Neural progenitor cell (in vitro differentiated cells): ENCODE measurements at regions not wholly inside any gene's neighbourhood (a gene's known extent, or its start where the extent isn't known, plus 50 kb on each side); places are given as distances from the start of the nearest gene placed in this dataset.
"Not testable (repeated sequence)": the region's sequence is repeated elsewhere in the genome, so short reads cannot be mapped to it uniquely, and the experiment has no call there.

Source experiments
- EZH2 ChIP-seq: fragments of 200-600 bp; sonication (generic); IDR thresholded peaks from 2 replicates; pipeline ENCODE4 v1.6.1; 2017; ENCODE audit warnings: antibody characterized with exemption, mild to moderate bottlenecking, moderate library complexity
- TF ChIP-seq, protein P1 (sequence below): fragments of 200-600 bp; sonication (generic); IDR thresholded peaks from 2 replicates; pipeline ENCODE4 v1.5.1; 2017; ENCODE audit warnings: antibody characterized with exemption, mild to moderate bottlenecking

DNA sequence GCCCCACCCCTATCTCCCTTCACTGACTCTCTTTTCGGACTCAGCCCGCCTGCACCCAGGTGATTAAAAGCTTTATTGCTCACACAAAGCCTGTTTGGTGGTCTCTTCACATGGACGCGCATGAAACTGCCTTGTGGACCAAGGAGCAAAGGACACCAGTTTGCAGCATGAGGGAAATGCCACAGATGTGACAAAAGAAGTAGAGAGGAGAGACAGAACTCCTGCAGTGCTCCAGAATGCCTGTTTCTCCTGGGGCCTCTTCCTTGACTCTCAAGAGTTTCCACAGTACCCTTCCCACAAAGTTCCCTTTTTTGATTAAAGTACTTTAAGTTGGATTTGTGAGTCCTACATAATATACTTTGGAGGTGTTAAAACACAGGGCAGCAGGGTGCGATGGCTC lies 65.1 kb upstream of the MAML3 start:
- not testable (repeated sequence) for TF ChIP-seq EZH2
- TF ChIP-seq, protein P1, sequence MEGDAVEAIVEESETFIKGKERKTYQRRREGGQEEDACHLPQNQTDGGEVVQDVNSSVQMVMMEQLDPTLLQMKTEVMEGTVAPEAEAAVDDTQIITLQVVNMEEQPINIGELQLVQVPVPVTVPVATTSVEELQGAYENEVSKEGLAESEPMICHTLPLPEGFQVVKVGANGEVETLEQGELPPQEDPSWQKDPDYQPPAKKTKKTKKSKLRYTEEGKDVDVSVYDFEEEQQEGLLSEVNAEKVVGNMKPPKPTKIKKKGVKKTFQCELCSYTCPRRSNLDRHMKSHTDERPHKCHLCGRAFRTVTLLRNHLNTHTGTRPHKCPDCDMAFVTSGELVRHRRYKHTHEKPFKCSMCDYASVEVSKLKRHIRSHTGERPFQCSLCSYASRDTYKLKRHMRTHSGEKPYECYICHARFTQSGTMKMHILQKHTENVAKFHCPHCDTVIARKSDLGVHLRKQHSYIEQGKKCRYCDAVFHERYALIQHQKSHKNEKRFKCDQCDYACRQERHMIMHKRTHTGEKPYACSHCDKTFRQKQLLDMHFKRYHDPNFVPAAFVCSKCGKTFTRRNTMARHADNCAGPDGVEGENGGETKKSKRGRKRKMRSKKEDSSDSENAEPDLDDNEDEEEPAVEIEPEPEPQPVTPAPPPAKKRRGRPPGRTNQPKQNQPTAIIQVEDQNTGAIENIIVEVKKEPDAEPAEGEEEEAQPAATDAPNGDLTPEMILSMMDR, result not testable (repeated sequence)
